ENCODE measurements at regions not wholly inside any gene's neighbourhood (a gene's known extent, or its start where the extent isn't known, plus 50 kb on each side); places are given as distances from the start of the nearest gene placed in this dataset.

- no peaks in the 10 kb centered on the region for H3K9me3 ChIP-seq (ENCODE audit: control insufficient read depth, insufficient read depth, low read length)
- POLR2A ChIA-PET, result no interaction called here
- no peak overlapping the region for H3K4me3 ChIP-seq (ENCODE audit: low read depth, low read length)
- TF ChIP-seq CTCF (IDR thresholded peaks at IDR 0.05; ENCODE audit: low read depth, low read length), result no peak
- no peak overlapping the region for H3K27ac ChIP-seq (ENCODE audit: low read depth, low read length)
- DNase-seq (ENCODE audit: low read depth, low spot score), result no peak
- H3K27me3 ChIP-seq (ENCODE audit: control insufficient read depth, insufficient read depth, low read length), result no peaks in the 10 kb centered on the region
- CTCF ChIA-PET, result no interaction called here
Measured at GRCh38 chrX:26670521-26670920, 454.6 kb downstream of the MAGEB5 start.

GRCh38 chrX:26664919-26665318, 448.9 kb downstream of the MAGEB5 start:
- H3K9me3 ChIP-seq (ENCODE audit: control insufficient read depth, insufficient read depth, low read length), result no peaks in the 10 kb centered on the region
- TF ChIP-seq CTCF (IDR thresholded peaks at IDR 0.05; ENCODE audit: low read depth, low read length), result no peak
- ChIA-PET CTCF (no interaction called here), POLR2A (no interaction called here)
- H3K27ac ChIP-seq (ENCODE audit: low read depth, low read length), result no peak overlapping the region
- H3K4me3 ChIP-seq (ENCODE audit: low read depth, low read length), result no peak overlapping the region
- H3K27me3 ChIP-seq (ENCODE audit: control insufficient read depth, insufficient read depth, low read length), result no peaks in the 10 kb centered on the region
- DNase-seq (ENCODE audit: low read depth, low spot score), result no peak

GRCh38 chrX:26653050-26653449, 437.1 kb downstream of the MAGEB5 start:
- no peak overlapping the region for H3K4me3 ChIP-seq (ENCODE audit: low read depth, low read length)
- ChIA-PET POLR2A (no interaction called here), CTCF (interaction anchor here (0.8 kb wide), 1 partner anchor 114 kb away, joined by 3 read pairs; no protein-coding TSS in a partner anchor)
- no peak overlapping the region for H3K27ac ChIP-seq (ENCODE audit: low read depth, low read length)
- no peaks in the 10 kb centered on the region for H3K9me3 ChIP-seq (ENCODE audit: control insufficient read depth, insufficient read depth, low read length)
- TF ChIP-seq CTCF (IDR thresholded peaks at IDR 0.05; ENCODE audit: low read depth, low read length), result no peak
- no peak for DNase-seq (ENCODE audit: low read depth, low spot score)
- H3K27me3 ChIP-seq (ENCODE audit: control insufficient read depth, insufficient read depth, low read length), result no peaks in the 10 kb centered on the region

- no peak for DNase-seq (ENCODE audit: low read depth, low spot score)
- no peak for TF ChIP-seq CTCF (IDR thresholded peaks at IDR 0.05; ENCODE audit: low read depth, low read length)
- Histone ChIP-seq H3K27ac (ENCODE audit: low read depth, low read length) (no peak overlapping the region), H3K27me3 (ENCODE audit: control insufficient read depth, insufficient read depth, low read length) (no peaks in the 10 kb centered on the region), H3K4me3 (ENCODE audit: low read depth, low read length) (no peak overlapping the region), H3K9me3 (ENCODE audit: control insufficient read depth, insufficient read depth, low read length) (no peaks in the 10 kb centered on the region)
- ChIA-PET CTCF (interaction anchor here (1.4 kb wide), 1 partner anchor 8 kb away, joined by 3 read pairs; no protein-coding TSS in a partner anchor), POLR2A (no interaction called here)
Measured at GRCh38 chrX:26651755-26652154, 435.8 kb downstream of the MAGEB5 start.

- TF ChIP-seq CTCF (IDR thresholded peaks at IDR 0.05; ENCODE audit: low read depth, low read length), result peak; percentile 45
- no peak for DNase-seq (ENCODE audit: low read depth, low spot score)
- H3K27me3 ChIP-seq (ENCODE audit: control insufficient read depth, insufficient read depth, low read length), result no peaks in the 10 kb centered on the region
- ChIA-PET POLR2A (no interaction called here), CTCF (interaction anchor here (0.6 kb wide), 1 partner anchor 18 kb away, joined by 3 read pairs; no protein-coding TSS in a partner anchor)
- no peaks in the 10 kb centered on the region for H3K9me3 ChIP-seq (ENCODE audit: control insufficient read depth, insufficient read depth, low read length)
- H3K27ac ChIP-seq (ENCODE audit: low read depth, low read length), result no peak overlapping the region
- H3K4me3 ChIP-seq (ENCODE audit: low read depth, low read length), result no peak overlapping the region
Measured at GRCh38 chrX:26649534-26649933, 433.6 kb downstream of the MAGEB5 start.
